Left lung (tissue), 4 donors: ENCODE measurements at regions not wholly inside any gene's neighbourhood (a gene's known extent, or its start where the extent isn't known, plus 50 kb on each side); places are given as distances from the start of the nearest gene placed in this dataset.

Experiments
- ATAC-seq: fragments of 200-7000 bp; cut with Tn5 transposase; one replicate; pipeline ENCODE4 v1.9.1; 2020; ENCODE audit warnings: moderate library complexity
- DNase-seq, 4 donors: peaks; one replicate each; pipeline ENCODE4 v3.0.0-alpha.2; 2013 to 2020
- H3K27ac ChIP-seq, 2 donors: fragments of 200-600 bp; sonication (generic) in 1 of 2; one replicate each; pipeline versions ENCODE4 v1.5.0 to v1.8.0; 2020 to 2021
- H3K27me3 ChIP-seq, 2 donors: fragments of 200-600 bp; sonication (generic) in 1 of 2; one replicate each; pipeline versions ENCODE4 v1.5.0 to v1.8.0; 2020 to 2021
- H3K36me3 ChIP-seq, 2 donors: fragments of 200-600 bp; sonication (generic) in 1 of 2; one replicate each; pipeline versions ENCODE4 v1.5.0 to v1.8.0; 2020 to 2021
- H3K4me1 ChIP-seq, 2 donors: fragments of 200-600 bp; one replicate each; pipeline ENCODE4 v1.8.0; 2021
- H3K4me3 ChIP-seq, 2 donors: fragments of 200-600 bp; sonication (generic) in 1 of 2; one replicate each; pipeline versions ENCODE4 v1.5.0 to v1.8.0; 2020 to 2021; ENCODE audit warnings: mild to moderate bottlenecking in 1 of 2
- H3K9me3 ChIP-seq, 2 donors: fragments of 200-600 bp; sonication (generic) in 1 of 2; one replicate each; pipeline versions ENCODE4 v1.5.0 to v1.8.0; 2020 to 2021
- intact Hi-C, 2 donors: fragments of 100-400 bp; cut with DNase I; formaldehyde crosslinking; loops; one replicate each; pipeline versions ENCODE4 v1.11.2 to v1.14.2; 2022
- TF ChIP-seq, protein P1 (sequence below), 2 donors: fragments of 200-600 bp; sonication (generic) in 1 of 2; IDR thresholded peaks; one replicate each; pipeline versions ENCODE4 v1.5.0 to v1.8.0; 2021; ENCODE audit warnings: antibody characterized with exemption in 2 of 2
- donor health status: DM: no; HTN: yes; CAD: no.
- donor health status: DM: no; HTN: no; CAD: no.

DNA sequence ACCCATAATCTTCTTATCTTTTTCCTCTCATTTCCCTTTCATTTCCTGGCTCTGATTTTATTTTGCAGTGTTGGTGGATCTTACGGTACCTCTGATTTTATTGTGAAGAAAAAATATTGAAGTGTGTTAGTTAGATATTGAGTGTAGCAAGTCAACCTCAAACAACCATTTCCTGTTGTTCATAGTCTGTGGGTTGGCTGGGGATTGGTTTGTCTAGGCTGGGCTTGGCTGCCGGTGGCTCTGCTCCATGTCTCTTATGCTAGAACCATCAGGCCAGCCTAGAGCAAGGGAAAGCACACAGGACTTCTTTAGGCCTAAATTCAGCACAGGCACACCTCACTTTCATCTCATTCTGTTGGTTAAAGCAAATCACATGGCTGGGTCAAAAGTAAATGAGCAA is 383.1 kb upstream of the LCORL start:
- H3K36me3 ChIP-seq: no peaks in the 10 kb centered on the region
- no peak for ATAC-seq

GRCh38 chr4:18403327-18403726 is 381.8 kb upstream of the LCORL start:
- DNase-seq: no peak
- intact Hi-C loops: no loop called here
- Histone ChIP-seq H3K4me1 (no peaks in the 10 kb centered on the region), H3K4me3 (no peak overlapping the region), H3K27ac (no peak overlapping the region), H3K9me3 (no peaks in the 10 kb centered on the region), H3K36me3 (no peaks in the 10 kb centered on the region), H3K27me3 (no peaks in the 10 kb centered on the region)
- TF ChIP-seq, protein P1, sequence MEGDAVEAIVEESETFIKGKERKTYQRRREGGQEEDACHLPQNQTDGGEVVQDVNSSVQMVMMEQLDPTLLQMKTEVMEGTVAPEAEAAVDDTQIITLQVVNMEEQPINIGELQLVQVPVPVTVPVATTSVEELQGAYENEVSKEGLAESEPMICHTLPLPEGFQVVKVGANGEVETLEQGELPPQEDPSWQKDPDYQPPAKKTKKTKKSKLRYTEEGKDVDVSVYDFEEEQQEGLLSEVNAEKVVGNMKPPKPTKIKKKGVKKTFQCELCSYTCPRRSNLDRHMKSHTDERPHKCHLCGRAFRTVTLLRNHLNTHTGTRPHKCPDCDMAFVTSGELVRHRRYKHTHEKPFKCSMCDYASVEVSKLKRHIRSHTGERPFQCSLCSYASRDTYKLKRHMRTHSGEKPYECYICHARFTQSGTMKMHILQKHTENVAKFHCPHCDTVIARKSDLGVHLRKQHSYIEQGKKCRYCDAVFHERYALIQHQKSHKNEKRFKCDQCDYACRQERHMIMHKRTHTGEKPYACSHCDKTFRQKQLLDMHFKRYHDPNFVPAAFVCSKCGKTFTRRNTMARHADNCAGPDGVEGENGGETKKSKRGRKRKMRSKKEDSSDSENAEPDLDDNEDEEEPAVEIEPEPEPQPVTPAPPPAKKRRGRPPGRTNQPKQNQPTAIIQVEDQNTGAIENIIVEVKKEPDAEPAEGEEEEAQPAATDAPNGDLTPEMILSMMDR (IDR thresholded peaks at IDR 0.05): no peak
- ATAC-seq: no peak

More for the DNA sequence above, 383.1 kb upstream of the LCORL start:
- Histone ChIP-seq H3K9me3 (no peaks in the 10 kb centered on the region), H3K4me3 (no peak overlapping the region), H3K27me3 (no peaks in the 10 kb centered on the region), H3K27ac (no peak overlapping the region), H3K4me1 (no peaks in the 10 kb centered on the region)
- intact Hi-C loops: no loop called here
- TF ChIP-seq, protein P1 (IDR thresholded peaks at IDR 0.05): no peak
- DNase-seq: no peak

DNA sequence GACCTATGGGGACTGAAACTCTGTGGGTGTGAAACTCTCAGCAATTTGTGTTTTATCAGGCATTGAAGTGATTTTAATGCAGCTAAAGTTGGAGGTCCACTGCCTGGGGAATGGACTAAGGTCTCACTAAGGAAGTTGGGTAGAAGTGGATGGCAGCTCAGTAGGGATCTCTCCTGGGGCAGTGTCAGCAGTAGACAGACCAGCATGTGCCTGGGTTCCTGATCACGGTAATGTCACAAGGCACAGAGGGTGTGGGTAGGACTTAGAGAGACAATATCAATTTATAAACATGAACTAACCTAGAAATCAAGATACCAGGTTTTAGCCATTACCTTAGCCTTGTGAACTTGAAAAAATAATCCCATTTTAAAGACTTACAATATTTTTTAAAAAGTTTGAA is 380.3 kb upstream of the LCORL start:
- Histone ChIP-seq H3K9me3 (no peaks in the 10 kb centered on the region), H3K4me3 (no peak overlapping the region), H3K4me1 (no peaks in the 10 kb centered on the region), H3K27ac (no peak overlapping the region), H3K27me3 (no peaks in the 10 kb centered on the region), H3K36me3 (no peaks in the 10 kb centered on the region)
- intact Hi-C loops: no loop called here
- no peak for DNase-seq
- no peak for ATAC-seq
- TF ChIP-seq, protein P1 (IDR thresholded peaks at IDR 0.05): no peak

- intact Hi-C loops: no loop called here
- no peaks in the 10 kb centered on the region for H3K36me3 ChIP-seq
- ATAC-seq (no peak), DNase-seq (no peak)
- H3K27ac ChIP-seq: no peak overlapping the region
- H3K4me3 ChIP-seq: no peak overlapping the region
- no peaks in the 10 kb centered on the region for H3K9me3 ChIP-seq
- no peaks in the 10 kb centered on the region for H3K27me3 ChIP-seq
- TF ChIP-seq, protein P1 (IDR thresholded peaks at IDR 0.05): no peak
- H3K4me1 ChIP-seq: no peaks in the 10 kb centered on the region
These were observed 379.9 kb upstream of the LCORL start for GRCh38 chr4:18401425-18401824.

DNA sequence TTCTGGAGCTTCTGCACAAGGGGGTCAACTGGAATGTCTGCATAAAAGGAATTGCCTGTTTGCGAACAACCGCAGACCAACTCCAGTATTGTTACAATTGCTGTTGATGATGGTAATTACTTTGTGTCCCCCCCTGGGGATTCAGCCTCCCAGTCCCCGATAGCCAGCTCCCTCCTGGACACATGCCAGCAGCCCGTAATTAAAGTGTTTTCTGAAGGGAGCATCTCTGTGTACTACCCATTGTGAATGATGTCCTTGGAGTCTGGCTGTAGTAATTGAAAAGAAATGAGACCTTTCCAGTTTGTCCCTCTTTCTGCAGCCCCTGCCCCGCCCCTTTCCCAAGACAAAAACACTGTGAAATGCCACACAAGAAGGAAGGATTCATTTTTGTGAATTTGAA is 377.1 kb upstream of the LCORL start:
- ATAC-seq (no peak), DNase-seq (no peak)
- H3K4me1 ChIP-seq: no peaks in the 10 kb centered on the region
- H3K27ac ChIP-seq: no peak overlapping the region
- no peak overlapping the region for H3K4me3 ChIP-seq
- H3K36me3 ChIP-seq: no peaks in the 10 kb centered on the region
- intact Hi-C loops: no loop called here
- no peaks in the 10 kb centered on the region for H3K9me3 ChIP-seq
- TF ChIP-seq, protein P1 (IDR thresholded peaks at IDR 0.05): no peak
- H3K27me3 ChIP-seq: no peaks in the 10 kb centered on the region
